ENCODE measurements at regions not wholly inside any gene's neighbourhood (a gene's known extent, or its start where the extent isn't known, plus 50 kb on each side); places are given as distances from the start of the nearest gene placed in this dataset.

DNA sequence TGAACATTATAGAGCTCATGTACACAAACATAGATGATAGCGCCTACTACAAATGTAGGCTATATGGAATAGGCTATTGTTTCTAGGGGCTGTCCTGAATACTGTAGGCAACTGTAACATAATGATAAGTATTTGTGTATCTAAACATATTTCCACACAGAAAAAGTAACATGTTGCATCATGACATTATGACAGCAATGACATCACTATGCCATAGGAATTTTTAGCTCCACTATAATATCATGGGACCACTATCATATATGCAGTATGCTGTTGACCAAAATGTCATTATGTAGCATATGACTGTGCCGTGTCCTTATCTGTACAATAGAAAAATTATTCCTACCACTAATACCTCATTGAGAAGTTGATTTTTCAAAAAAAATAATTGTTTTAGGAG, 96.7 kb upstream of the SSTR1 start:
- no peak for DNase-seq (ENCODE audit: low read depth, low spot score)

- no peak for DNase-seq (ENCODE audit: low read depth, low spot score)
These were observed 94.2 kb upstream of the SSTR1 start for GRCh38 chr14:38113546-38113945.

GRCh38 chr14:38116895-38117294, 90.8 kb upstream of the SSTR1 start:
- no peak for DNase-seq (ENCODE audit: low read depth, low spot score)

DNA sequence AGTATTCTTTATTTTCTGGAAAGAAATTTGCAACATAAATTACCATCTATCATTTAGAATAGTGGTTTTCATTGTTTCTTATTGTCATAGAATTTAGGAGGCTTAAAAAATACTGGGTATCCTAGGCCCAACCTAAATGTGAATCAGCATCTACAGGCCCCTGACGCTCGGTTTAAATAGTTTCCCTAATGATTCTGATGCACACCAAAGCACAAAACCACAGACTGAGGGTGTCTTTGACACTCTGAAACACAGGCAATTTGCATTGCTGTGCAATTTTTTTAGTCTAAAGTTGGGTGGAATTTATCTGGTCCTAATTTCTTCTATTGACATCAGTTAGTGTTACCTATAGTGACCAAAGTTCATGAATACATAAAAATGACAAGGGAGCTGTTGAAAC, 87.6 kb upstream of the SSTR1 start:
- no peak for DNase-seq (ENCODE audit: low read depth, low spot score)

- DNase-seq (ENCODE audit: low read depth, low spot score) = no peak
These were observed 86.2 kb upstream of the SSTR1 start for GRCh38 chr14:38121320-38122020.

DNA sequence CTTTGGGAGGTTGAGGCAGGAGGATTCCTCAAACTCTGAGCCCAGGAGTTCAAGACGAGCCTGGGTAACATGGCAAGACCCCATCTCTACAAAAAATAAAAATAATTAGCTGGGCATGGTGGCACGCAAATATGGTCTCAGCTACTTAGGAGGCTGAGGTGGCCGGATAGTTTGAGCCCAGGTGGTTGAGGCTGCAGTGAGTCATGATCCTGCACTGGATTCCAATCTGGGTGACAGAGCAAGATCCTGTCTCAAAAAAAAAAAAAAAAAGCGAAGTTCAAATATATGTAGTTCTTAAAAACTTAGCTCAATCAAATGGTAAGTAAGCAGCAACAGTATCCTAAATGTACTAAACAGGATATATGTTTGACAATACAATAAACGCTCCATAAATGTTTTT, 85.5 kb upstream of the SSTR1 start:
- no peak for DNase-seq (ENCODE audit: low read depth, low spot score)

GRCh38 chr14:38124506-38124905, 83.2 kb upstream of the SSTR1 start:
- no peak for DNase-seq (ENCODE audit: low read depth, low spot score)

- DNase-seq (ENCODE audit: low read depth, low spot score) = no peak
These were observed 82.1 kb upstream of the SSTR1 start for GRCh38 chr14:38125481-38126037.

GRCh38 chr14:38127356-38127755, 80.3 kb upstream of the SSTR1 start:
- no peak for DNase-seq (ENCODE audit: low read depth, low spot score)

- no peak for DNase-seq (ENCODE audit: low read depth, low spot score)
These were observed 79.9 kb upstream of the SSTR1 start for GRCh38 chr14:38127784-38128183.

DNA sequence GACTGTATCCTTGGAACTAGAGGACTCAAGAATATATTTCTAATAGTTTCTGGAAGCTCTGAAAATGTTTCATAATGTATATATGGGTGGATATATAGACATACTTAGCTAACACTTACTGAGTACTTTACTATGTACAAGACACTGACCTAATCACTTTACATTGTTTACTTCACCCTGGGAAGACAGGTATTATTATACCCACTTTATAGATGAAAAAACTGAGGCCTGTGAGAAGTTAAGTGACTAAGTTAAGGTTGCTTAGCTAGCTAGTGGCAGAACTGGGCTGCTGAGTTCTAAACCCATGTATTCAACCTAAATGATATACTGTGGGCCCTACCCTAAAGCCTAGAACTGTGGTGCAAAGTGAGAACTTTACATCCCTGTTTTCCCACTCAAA, 79.1 kb upstream of the SSTR1 start:
- DNase-seq (ENCODE audit: low read depth, low spot score) = no peak

DNA sequence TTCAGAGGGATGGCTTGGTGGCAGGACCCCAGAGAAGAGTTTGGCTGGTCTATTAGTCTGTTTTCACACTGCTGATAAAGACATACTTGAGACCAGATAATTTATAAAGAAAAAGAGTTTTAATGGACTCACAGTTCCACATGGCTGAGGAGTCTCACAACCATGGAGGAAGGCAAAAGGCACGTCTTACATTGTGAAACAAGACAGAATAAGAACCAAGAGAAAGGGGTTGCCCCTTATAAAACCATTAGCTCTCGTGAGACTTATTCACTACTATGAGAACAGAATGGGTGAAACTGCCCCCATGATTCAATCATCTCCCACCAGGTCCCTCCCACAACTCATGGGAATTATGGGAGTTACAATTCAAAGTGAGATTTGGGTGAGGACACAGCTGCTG, 78.5 kb upstream of the SSTR1 start:
- DNase-seq (ENCODE audit: low read depth, low spot score) = no peak

DNA sequence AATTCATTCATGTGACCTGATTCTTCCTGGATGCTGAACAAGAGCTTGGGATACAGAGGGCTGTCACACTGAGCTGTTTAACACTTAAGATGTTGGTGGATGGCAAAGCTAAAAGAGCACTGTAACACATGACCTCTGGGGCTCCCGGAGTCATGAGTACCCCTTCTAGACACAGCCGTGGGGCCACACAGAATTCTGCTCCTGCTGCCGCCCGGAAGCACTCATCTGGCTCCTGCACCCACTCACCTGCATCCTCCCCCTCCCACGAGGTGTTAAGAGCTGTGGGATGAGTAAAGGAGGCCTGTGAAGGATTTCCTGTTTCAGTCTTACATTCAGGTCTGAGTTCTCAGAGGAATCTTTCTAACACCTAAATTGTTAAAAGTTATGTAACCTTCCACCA, 78.0 kb upstream of the SSTR1 start:
- DNase-seq (ENCODE audit: low read depth, low spot score) = no peak

DNA sequence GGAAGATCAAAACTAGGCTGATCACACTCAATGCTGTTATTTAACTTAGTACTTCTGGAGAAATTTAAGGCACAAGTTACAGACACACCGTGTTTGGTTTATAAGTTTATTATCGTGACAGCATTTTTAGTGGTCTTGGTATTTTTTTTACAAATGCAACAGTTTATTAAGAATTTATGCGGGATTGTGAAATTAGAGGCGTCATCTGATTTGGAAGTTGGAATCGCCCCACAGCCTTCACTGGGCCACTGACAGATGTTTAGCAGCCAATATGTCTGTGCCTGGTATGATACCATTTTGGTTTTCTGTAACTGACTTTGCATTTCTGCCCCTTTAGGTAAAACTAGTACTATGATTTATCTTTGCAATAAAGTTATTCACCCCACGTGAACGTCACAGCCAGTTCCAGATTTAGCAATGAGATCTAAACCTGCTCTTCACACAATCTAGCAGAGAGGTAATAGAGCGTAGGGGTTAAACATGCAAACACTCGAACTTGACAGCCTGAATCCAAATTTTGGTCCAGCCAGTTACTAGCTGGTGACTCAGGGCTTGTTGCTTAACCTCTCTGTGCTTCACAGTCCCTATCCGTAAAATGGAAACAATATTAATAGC, 73.2 kb upstream of the SSTR1 start:
- no peak for DNase-seq (ENCODE audit: low read depth, low spot score)

DNA sequence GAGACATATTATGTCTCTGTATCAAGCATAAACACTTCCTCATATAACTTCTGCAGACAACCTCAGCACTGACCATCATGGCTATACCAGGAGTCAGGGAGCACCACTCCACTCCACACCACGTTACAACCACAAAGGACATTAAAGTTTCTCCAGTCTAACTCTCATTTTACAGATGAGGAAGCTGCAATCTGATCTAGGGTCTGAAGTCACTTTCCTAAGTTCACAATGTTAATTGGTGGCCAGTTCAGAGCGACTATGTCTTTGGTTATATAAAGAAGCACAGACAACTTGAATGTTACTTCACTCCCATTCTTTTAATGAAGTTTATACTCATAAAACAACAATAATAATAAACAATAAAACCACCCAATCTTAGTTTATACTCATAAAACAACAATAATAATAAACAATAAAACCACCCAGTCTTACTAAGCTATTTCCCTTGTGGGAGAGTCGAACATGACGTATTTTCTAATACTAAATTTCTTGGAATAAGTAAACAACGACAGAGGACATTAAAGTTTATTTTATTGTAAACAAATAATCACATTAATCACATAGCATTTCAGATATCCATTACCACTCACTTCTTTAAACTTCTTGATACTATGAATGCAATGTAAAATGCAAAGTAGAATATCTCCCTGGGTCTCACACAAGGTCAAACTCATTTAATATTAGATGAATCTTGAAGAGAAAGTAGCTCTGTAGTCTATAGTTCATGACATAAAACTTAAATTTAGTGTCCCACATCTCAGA, 72.4 kb upstream of the SSTR1 start:
- DNase-seq (ENCODE audit: low read depth, low spot score) = no peak

- DNase-seq (ENCODE audit: low read depth, low spot score) = no peak
These were observed 70.7 kb upstream of the SSTR1 start for GRCh38 chr14:38137005-38137404.

- DNase-seq (ENCODE audit: low read depth, low spot score) = no peak
These were observed 69.1 kb upstream of the SSTR1 start for GRCh38 chr14:38138473-38139138.

GRCh38 chr14:38139926-38140325, 67.8 kb upstream of the SSTR1 start:
- no peak for DNase-seq (ENCODE audit: low read depth, low spot score)

DNA sequence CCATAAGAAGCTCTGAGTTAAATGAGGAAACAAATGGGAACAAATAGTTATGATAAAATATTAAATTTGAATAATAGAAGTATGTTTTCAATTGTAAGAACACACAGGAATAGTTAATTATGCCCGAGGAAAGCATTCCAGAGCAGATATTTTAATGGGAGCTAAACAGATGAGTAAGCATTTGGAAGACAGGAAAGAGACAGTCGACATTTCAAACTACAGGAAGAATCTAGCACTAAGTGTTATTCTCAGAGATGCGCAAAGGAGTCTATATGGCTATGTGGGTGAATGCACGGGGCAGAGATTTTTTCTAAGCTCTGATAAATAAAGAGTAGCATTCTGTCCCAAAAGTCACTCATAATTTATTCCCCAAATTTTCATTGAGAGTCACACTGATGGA, 64.5 kb upstream of the SSTR1 start:
- no peak for DNase-seq (ENCODE audit: low read depth, low spot score)

DNA sequence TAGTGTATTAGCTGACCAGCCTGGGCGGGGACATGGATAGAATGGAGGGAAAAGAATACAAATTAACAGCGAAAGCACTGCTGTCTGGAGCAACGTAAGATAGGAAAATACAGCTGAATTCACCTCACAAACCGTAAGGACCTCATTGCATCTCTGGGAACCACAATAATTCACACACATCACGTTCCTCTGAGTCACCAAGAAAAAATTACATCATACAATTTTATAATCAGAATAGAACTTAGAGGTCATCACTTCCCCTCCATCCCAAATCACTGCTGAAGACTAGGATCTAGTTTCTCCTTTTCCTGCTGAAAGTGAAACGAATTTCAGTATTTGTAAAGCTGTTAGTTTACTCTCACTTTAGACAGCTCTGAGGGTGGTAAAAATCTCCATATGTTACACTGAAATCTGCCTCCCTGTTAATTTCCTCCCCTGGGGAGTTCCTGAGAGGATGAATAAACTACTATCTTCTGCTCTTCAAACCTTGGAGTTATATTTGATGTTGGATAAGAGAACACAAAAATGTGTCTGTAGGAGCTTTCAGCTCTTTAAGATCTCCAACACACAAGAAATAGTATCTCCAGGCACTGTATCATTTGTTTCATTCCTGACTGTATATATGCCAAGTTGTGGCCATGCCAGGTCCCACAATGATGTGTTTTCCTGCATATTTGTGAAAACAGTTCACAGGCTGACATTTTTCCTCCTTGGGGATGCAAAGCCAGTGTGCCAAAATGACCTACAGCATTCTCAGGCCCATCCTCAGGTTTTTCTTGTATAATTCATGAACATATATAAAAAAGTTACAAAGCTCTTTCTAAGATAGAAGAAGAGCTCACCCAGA, 63.8 kb upstream of the SSTR1 start:
- no peak for DNase-seq (ENCODE audit: low read depth, low spot score)

- no peak for DNase-seq (ENCODE audit: low read depth, low spot score)
These were observed 62.6 kb upstream of the SSTR1 start for GRCh38 chr14:38145142-38145541.
